OCI-LY1 (cell line): ENCODE measurements at regions not wholly inside any gene's neighbourhood (a gene's known extent, or its start where the extent isn't known, plus 50 kb on each side); places are given as distances from the start of the nearest gene placed in this dataset.

Source experiments
- H2AFZ ChIP-seq: fragments of 200-600 bp; sonication (generic), shearing (Covaris generic); 2 replicates; pipeline ENCODE4 v1.6.0; 2014; ENCODE audit warnings: antibody characterized with exemption, mild to moderate bottlenecking, low read length
- H3F3A ChIP-seq: fragments of 200-600 bp; sonication (generic), shearing (Covaris generic); 2 replicates; pipeline ENCODE4 v1.6.0; 2014; ENCODE audit warnings: mild to moderate bottlenecking, antibody characterized with exemption, low read length, moderate library complexity; ENCODE audit not compliant: insufficient read depth
- H3K27ac ChIP-seq: fragments of 200-600 bp; sonication (generic); 2 replicates; pipeline ENCODE4 v1.5.1; 2014; ENCODE audit warnings: low read length, mixed run types, mild to moderate bottlenecking, low read depth; ENCODE audit not compliant: poor library complexity, severe bottlenecking
- H3K27me3 ChIP-seq: fragments of 200-600 bp; sonication (generic); 2 replicates; pipeline ENCODE4 v1.6.0; 2014; ENCODE audit warnings: antibody characterized with exemption, mild to moderate bottlenecking, low read length, moderate library complexity; ENCODE audit not compliant: insufficient read depth
- H3K36me3 ChIP-seq: fragments of 200-600 bp; sonication (generic); 2 replicates; pipeline ENCODE4 v1.6.1; 2014; ENCODE audit warnings: mild to moderate bottlenecking, antibody characterized with exemption, low read length, moderate library complexity, mixed read lengths; ENCODE audit not compliant: insufficient read depth
- H3K4me1 ChIP-seq: fragments of 200-600 bp; sonication (generic); 2 replicates; pipeline ENCODE4 v1.5.1; 2014; ENCODE audit warnings: mild to moderate bottlenecking, low read length, moderate library complexity; ENCODE audit not compliant: insufficient read depth, severe bottlenecking
- H3K4me2 ChIP-seq: fragments of 200-600 bp; sonication (generic), shearing (Covaris generic); 2 replicates; pipeline ENCODE4 v1.6.1; 2014; ENCODE audit warnings: low read length
- H3K4me3 ChIP-seq: fragments of 200-600 bp; sonication (generic); 2 replicates; pipeline ENCODE4 v1.5.1; 2014; ENCODE audit warnings: low read length, low read depth, mild to moderate bottlenecking, mixed read lengths; ENCODE audit not compliant: poor library complexity, severe bottlenecking
- H3K79me2 ChIP-seq: fragments of 200-600 bp; shearing (Covaris generic); 2 replicates; pipeline ENCODE4 v1.6.1; 2016; ENCODE audit warnings: mixed run types, low read length, mixed read lengths; ENCODE audit not compliant: insufficient read depth
- H3K9ac ChIP-seq: fragments of 200-600 bp; sonication (generic), shearing (Covaris generic); 2 replicates; pipeline ENCODE4 v1.6.1; 2014; ENCODE audit warnings: mild to moderate bottlenecking, low read length, mixed read lengths
- H3K9me2 ChIP-seq: fragments of 200-600 bp; sonication (generic), shearing (Covaris generic); 2 replicates; pipeline ENCODE4 v1.6.1; 2014; ENCODE audit warnings: low read depth, mild to moderate bottlenecking, low read length, mixed read lengths
- H3K9me3 ChIP-seq: fragments of 200-600 bp; shearing (Covaris generic); 2 replicates; pipeline ENCODE4 v1.6.1; 2014; ENCODE audit warnings: low read length, mixed read lengths
- H4K20me1 ChIP-seq: fragments of 200-600 bp; sonication (generic), shearing (Covaris generic); 2 replicates; pipeline ENCODE4 v1.6.0; 2016; ENCODE audit warnings: mild to moderate bottlenecking, low read length; ENCODE audit not compliant: insufficient read depth
- EZH2 ChIP-seq: fragments of 200-600 bp; sonication (generic), shearing (Covaris generic); IDR thresholded peaks from 2 replicates; pipeline ENCODE4 v1.8.0; 2017; ENCODE audit warnings: borderline replicate concordance, mixed run types, mild to moderate bottlenecking, antibody characterized with exemption, low read length, moderate library complexity, mixed read lengths
- TF ChIP-seq, protein P1 (sequence below): fragments of 200-600 bp; sonication (generic), shearing (Covaris generic); IDR thresholded peaks from 2 replicates; pipeline ENCODE4 v1.5.1; 2017; ENCODE audit warnings: mild to moderate bottlenecking, antibody characterized with exemption, low read length, moderate library complexity, mixed read lengths

DNA sequence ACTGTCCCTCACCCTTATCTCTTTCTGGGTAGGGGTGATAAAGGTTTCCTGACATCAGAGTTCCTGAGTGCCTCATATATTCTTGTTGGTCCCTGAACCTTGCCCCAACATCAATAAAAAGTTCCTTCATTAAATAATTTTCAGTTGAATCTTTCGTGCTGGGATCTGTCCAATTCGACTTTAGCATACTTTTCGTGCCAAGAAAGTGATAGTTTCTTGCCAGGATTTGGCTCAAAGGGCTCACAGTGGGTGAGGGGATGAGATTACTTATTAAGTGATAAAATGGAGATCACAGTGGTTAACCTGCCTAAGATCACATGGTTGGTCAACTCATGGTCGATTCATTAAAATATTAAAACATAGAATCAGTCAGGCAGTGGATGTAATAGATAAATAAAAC, 93.8 kb upstream of the SLC8A1 start:
- Histone ChIP-seq H3K27me3 (no peaks in the 10 kb centered on the region), H3K79me2 (no peaks in the 10 kb centered on the region), H4K20me1 (no peaks in the 10 kb centered on the region), H3K4me3 (no peak overlapping the region), H3K36me3 (no peaks in the 10 kb centered on the region), H3K9me2 (no peaks in the 10 kb centered on the region), H3K4me2 (no peak overlapping the region), H3K27ac (no peak overlapping the region), H3K9ac (no peak overlapping the region), H2AFZ (no peak overlapping the region), H3K9me3 (no peaks in the 10 kb centered on the region), H3F3A (no peaks in the 10 kb centered on the region), H3K4me1 (no peaks in the 10 kb centered on the region)
- TF ChIP-seq EZH2: no peak
- TF ChIP-seq, protein P1, sequence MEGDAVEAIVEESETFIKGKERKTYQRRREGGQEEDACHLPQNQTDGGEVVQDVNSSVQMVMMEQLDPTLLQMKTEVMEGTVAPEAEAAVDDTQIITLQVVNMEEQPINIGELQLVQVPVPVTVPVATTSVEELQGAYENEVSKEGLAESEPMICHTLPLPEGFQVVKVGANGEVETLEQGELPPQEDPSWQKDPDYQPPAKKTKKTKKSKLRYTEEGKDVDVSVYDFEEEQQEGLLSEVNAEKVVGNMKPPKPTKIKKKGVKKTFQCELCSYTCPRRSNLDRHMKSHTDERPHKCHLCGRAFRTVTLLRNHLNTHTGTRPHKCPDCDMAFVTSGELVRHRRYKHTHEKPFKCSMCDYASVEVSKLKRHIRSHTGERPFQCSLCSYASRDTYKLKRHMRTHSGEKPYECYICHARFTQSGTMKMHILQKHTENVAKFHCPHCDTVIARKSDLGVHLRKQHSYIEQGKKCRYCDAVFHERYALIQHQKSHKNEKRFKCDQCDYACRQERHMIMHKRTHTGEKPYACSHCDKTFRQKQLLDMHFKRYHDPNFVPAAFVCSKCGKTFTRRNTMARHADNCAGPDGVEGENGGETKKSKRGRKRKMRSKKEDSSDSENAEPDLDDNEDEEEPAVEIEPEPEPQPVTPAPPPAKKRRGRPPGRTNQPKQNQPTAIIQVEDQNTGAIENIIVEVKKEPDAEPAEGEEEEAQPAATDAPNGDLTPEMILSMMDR: no peak

DNA sequence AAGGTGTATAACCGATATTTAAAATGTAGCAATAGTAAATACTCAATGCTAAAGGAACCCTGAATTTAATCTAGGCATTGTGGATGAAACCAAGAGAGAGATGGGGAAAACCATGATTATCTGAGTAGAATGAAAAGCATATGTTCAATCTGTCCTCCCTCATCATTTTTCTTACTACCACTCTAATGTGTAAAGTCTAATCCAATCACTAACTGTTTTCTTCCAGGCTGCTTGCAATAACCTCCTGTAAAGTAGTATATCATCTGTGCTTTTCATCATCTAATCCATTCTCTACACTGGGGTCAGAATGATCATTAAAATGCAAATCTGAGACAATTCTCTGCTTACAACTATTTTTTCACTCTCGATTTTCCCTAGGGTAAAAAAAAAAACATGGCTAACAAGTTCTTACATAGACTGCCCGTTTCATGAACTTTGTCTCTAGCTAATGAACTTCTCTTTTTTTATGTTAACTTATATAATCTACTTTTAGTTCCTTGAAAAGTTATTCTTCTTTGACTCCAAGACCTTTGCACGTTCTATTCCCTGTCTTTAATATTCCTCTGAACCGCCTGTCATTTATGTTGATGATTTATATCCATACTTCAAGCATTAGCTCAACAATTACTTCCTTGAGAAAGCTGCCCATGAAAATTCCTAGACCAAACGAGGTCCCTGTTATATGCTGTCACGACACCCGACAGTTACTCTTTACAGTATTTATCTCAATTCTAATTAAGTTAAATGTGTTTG, 94.7 kb upstream of the SLC8A1 start:
- Histone ChIP-seq H3K79me2 (no peaks in the 10 kb centered on the region), H3K9ac (no peak overlapping the region), H3K9me2 (no peaks in the 10 kb centered on the region), H3K27me3 (no peaks in the 10 kb centered on the region), H3F3A (no peaks in the 10 kb centered on the region), H2AFZ (no peak overlapping the region), H3K27ac (no peak overlapping the region), H4K20me1 (no peaks in the 10 kb centered on the region), H3K4me1 (no peaks in the 10 kb centered on the region), H3K4me2 (no peak overlapping the region), H3K36me3 (no peaks in the 10 kb centered on the region), H3K9me3 (no peaks in the 10 kb centered on the region), H3K4me3 (no peak overlapping the region)
- no peak for TF ChIP-seq EZH2
- TF ChIP-seq, protein P1: no peak

DNA sequence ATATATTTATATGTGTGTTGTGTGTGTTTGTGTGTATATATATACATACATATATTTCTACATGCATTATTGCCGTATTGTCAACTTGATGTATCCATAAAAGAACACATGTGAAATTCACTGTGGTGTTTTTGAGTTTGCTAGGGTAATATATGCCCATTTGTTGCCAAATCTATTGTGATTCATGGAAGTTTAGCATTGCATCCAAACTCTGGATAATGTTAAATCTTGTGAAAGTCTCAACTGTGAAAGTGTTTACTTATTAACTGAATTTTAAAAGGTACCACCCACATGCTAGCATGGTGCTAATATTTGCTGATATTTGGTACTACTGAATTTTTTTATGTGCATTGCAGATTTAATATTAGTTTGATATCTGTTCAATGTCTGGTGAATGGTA, 96.6 kb upstream of the SLC8A1 start:
- H2AFZ ChIP-seq: no peak overlapping the region
- no peak overlapping the region for H3K4me3 ChIP-seq
- H3K27ac ChIP-seq: no peak overlapping the region
- no peaks in the 10 kb centered on the region for H3K9me3 ChIP-seq
- H4K20me1 ChIP-seq: no peaks in the 10 kb centered on the region
- H3F3A ChIP-seq: no peaks in the 10 kb centered on the region
- H3K4me2 ChIP-seq: no peak overlapping the region
- H3K79me2 ChIP-seq: no peaks in the 10 kb centered on the region
- H3K36me3 ChIP-seq: no peaks in the 10 kb centered on the region
- no peak for TF ChIP-seq EZH2
- TF ChIP-seq, protein P1: no peak
- no peaks in the 10 kb centered on the region for H3K4me1 ChIP-seq
- H3K9me2 ChIP-seq: no peaks in the 10 kb centered on the region
- no peaks in the 10 kb centered on the region for H3K27me3 ChIP-seq
- no peak overlapping the region for H3K9ac ChIP-seq
